Sigmoid colon (tissue), 6 donors: ENCODE measurements at regions not wholly inside any gene's neighbourhood (a gene's known extent, or its start where the extent isn't known, plus 50 kb on each side); places are given as distances from the start of the nearest gene placed in this dataset.
"Not testable (repeated sequence)": the region's sequence is repeated elsewhere in the genome, so short reads cannot be mapped to it uniquely, and the experiment has no call there.

Experiments used
- DNase-seq: peaks from one replicate; pipeline ENCODE4 v3.0.0-alpha.2; 2019
- H3K27ac ChIP-seq, 4 donors: fragments of 200-600 bp; sonication (generic); one replicate each; pipeline ENCODE4 v1.5.1; 2016 to 2019; ENCODE audit warnings: mild to moderate bottlenecking in 1 of 4
- H3K27me3 ChIP-seq, 3 donors: fragments of 200-600 bp; sonication (generic); one replicate each; pipeline ENCODE4 v1.5.1; 2019; ENCODE audit warnings: mild to moderate bottlenecking in 1 of 3
- H3K36me3 ChIP-seq, 4 donors: fragments of 200-600 bp; sonication (generic); one replicate each; pipeline ENCODE4 v1.5.1; 2016 to 2019
- H3K4me1 ChIP-seq, 4 donors: fragments of 200-600 bp; sonication (generic); one replicate each; pipeline ENCODE4 v1.5.1; 2017 to 2019
- H3K4me3 ChIP-seq, 4 donors: fragments of 200-600 bp; sonication (generic); one replicate each; pipeline ENCODE4 v1.5.1; 2017 to 2019; ENCODE audit warnings: mild to moderate bottlenecking in 2 of 4, moderate library complexity in 1 of 4
- H3K9me3 ChIP-seq, 4 donors: fragments of 200-600 bp in 3 of 4; sonication (generic) in 3 of 4; one replicate each; pipeline versions ENCODE4 v1.5.1 to v1.6.1; 2013 to 2019
- CTCF ChIP-seq, 4 experiments: fragments of 450-650 bp in 3 of 4; fragments of 200-600 bp in 1 of 4; IDR thresholded peaks; one replicate each; pipeline ENCODE4 v1.5.1; 2016 to 2019; ENCODE audit warnings: antibody characterized with exemption in 4 of 4, mild to moderate bottlenecking in 3 of 4, moderate library complexity in 2 of 4
- EP300 ChIP-seq, 4 donors: sonication (generic); formaldehyde crosslinking; IDR thresholded peaks; one replicate each; pipeline ENCODE4 v1.6.1; 2017; ENCODE audit warnings: antibody characterized with exemption in 4 of 4
- POLR2A ChIP-seq, 2 donors: fragments of 450-650 bp; IDR thresholded peaks; one replicate each; pipeline ENCODE4 v1.6.1; 2016; ENCODE audit warnings: antibody characterized with exemption in 2 of 2, mild to moderate bottlenecking in 2 of 2, moderate library complexity in 2 of 2
- POLR2AphosphoS5 ChIP-seq, 4 donors: sonication (generic); formaldehyde crosslinking; IDR thresholded peaks; one replicate each; pipeline ENCODE4 v1.6.1; 2017; ENCODE audit warnings: antibody characterized with exemption in 4 of 4
- WGBS, 2 donors: extraction: QIAGEN DNeasy Blood & Tissue Kit; methylation state at CpG; one replicate each; pipeline ENCODE4 v1.1.7; 2013; 5-methylcytosine and 5-hydroxymethylcytosine counted together
- intact Hi-C: fragments of 100-400 bp; cut with DNase I; formaldehyde crosslinking; loops from one replicate; pipeline ENCODE4 v1.15.1; 2023
- donor health status: healthy with polysubstance abuse.
- donor health status: healthy.

GRCh38 chr18:8912348-8913326 is 189.9 kb upstream of the NDUFV2 start:
- intact Hi-C loops: no loop called here
- H3K4me3 ChIP-seq: no peak overlapping the region
- no peaks in the 10 kb centered on the region for H3K27me3 ChIP-seq
- H3K4me1 ChIP-seq: peaks cover 0 to 9% (median 7%) of the 10 kb centered on the region in 4 donors
- TF ChIP-seq EP300 (IDR thresholded peaks at IDR 0.05) (no peak), CTCF (IDR thresholded peaks at IDR 0.05) (no peak), POLR2A (IDR thresholded peaks at IDR 0.05) (no peak), POLR2AphosphoS5 (IDR thresholded peaks at IDR 0.05) (no peak)
- DNase-seq: no peak
- H3K9me3 ChIP-seq: peaks cover 0 to 2% (median 0%) of the 10 kb centered on the region in 4 donors
- WGBS, 2 donors: 59 to 61% methylated on average over 17 of the region's 17 CpGs
- peak overlapping the region in 1 of 4 donors; percentile 7 for H3K27ac ChIP-seq
- no peaks in the 10 kb centered on the region for H3K36me3 ChIP-seq

GRCh38 chr18:8913606-8914403 is 188.7 kb upstream of the NDUFV2 start:
- H3K27ac ChIP-seq, H3K4me1 ChIP-seq, intact Hi-C loops, DNase-seq, H3K4me3 ChIP-seq, H3K9me3 ChIP-seq, H3K27me3 ChIP-seq, H3K36me3 ChIP-seq: not testable (repeated sequence)
- 85 to 90% methylated on average over 14 of the region's 14 CpGs for WGBS, 2 donors

GRCh38 chr18:8914404-8915264 is 187.9 kb upstream of the NDUFV2 start:
- intact Hi-C loops, H3K4me1 ChIP-seq, DNase-seq, H3K27ac ChIP-seq, H3K9me3 ChIP-seq, H3K27me3 ChIP-seq, H3K36me3 ChIP-seq, H3K4me3 ChIP-seq: not testable (repeated sequence)
- WGBS, 2 donors: 94 to 95% methylated on average over 4 of the region's 4 CpGs

- 81 to 92% methylated on average over 7 of the region's 7 CpGs for WGBS, 2 donors
- H3K4me1 ChIP-seq, H3K4me3 ChIP-seq, H3K9me3 ChIP-seq, H3K27me3 ChIP-seq, DNase-seq, H3K36me3 ChIP-seq, intact Hi-C loops, H3K27ac ChIP-seq: not testable (repeated sequence)
Measured at GRCh38 chr18:8920856-8921787, 181.4 kb upstream of the NDUFV2 start.

GRCh38 chr18:8926464-8926863 is 176.0 kb upstream of the NDUFV2 start:
- Histone ChIP-seq H3K4me3 (no peak overlapping the region), H3K9me3 (peaks cover 0 to 9% (median 8%) of the 10 kb centered on the region in 4 donors), H3K27ac (no peak overlapping the region), H3K4me1 (no peaks in the 10 kb centered on the region), H3K27me3 (no peaks in the 10 kb centered on the region), H3K36me3 (no peaks in the 10 kb centered on the region)
- WGBS, 2 donors: 85 to 94% methylated on average over 2 of the region's 2 CpGs
- intact Hi-C loops: no loop called here
- DNase-seq: no peak
- TF ChIP-seq POLR2A (IDR thresholded peaks at IDR 0.05) (no peak), POLR2AphosphoS5 (IDR thresholded peaks at IDR 0.05) (no peak), EP300 (IDR thresholded peaks at IDR 0.05) (no peak), CTCF (IDR thresholded peaks at IDR 0.05) (no peak)
